ENCODE measurements at regions not wholly inside any gene's neighbourhood (a gene's known extent, or its start where the extent isn't known, plus 50 kb on each side); places are given as distances from the start of the nearest gene placed in this dataset.

DNA sequence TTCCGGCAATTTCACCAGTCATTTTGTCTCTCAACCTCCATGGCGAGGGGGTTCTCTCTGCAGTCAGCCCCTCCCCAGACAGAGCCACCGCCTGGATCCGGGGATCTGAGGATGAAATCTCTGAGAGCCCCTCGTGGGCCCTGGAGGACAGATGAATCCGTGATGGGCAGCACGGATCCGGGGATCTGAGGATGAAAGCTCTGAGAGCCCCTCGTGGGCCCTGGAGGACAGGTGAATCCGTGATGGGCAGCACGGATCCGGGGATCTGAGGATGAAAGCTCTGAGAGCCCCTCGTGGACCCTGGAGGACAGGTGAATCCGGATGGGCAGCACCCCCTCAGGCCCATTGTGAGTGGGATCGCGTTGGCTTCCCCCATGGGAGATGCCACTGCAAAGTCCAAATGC, 106.5 kb downstream of the DACT2 start:
- DNase-seq (ENCODE audit: extremely low read depth, low read depth): no peak

DNA sequence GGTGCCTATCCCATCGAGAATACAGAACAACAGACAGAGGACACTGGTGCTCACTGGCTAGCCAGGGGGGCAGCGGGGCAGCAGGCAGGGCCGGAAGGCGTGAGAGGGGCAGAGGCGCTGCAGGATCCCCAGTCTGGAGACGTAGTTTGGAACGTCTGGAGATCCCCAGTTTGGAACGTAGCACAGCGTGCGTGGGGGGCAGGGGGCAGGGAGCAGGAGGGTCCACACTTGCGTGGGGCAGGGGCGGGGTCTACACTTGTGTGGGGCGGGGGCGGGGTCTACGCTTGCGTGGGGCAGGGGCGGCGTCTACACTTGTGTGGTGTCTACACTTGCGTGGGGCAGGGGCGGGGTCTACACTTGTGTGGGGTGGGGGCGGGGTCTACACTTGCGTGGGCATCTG, 107.2 kb downstream of the DACT2 start:
- DNase-seq (ENCODE audit: extremely low read depth, low read depth): no peak

DNA sequence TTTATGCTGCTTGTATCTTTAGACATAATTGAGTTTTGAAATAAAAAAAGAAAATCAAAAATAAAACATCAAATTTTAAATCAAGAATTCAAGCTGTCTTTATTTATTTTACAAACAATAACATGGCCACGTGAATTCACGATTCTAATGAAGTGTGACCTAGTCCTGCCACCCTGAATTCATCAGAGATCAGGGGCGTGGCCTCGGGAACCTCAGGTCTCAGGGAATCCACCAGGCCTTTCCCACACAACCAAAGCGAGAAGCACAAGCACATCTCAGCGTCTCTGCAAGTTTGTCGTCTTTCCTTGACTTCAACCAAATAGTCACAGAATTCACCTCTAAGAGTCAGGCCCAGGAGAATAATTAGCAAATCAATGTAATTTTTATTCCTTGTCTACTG, 107.9 kb downstream of the DACT2 start:
- DNase-seq (ENCODE audit: extremely low read depth, low read depth): no peak

DNA sequence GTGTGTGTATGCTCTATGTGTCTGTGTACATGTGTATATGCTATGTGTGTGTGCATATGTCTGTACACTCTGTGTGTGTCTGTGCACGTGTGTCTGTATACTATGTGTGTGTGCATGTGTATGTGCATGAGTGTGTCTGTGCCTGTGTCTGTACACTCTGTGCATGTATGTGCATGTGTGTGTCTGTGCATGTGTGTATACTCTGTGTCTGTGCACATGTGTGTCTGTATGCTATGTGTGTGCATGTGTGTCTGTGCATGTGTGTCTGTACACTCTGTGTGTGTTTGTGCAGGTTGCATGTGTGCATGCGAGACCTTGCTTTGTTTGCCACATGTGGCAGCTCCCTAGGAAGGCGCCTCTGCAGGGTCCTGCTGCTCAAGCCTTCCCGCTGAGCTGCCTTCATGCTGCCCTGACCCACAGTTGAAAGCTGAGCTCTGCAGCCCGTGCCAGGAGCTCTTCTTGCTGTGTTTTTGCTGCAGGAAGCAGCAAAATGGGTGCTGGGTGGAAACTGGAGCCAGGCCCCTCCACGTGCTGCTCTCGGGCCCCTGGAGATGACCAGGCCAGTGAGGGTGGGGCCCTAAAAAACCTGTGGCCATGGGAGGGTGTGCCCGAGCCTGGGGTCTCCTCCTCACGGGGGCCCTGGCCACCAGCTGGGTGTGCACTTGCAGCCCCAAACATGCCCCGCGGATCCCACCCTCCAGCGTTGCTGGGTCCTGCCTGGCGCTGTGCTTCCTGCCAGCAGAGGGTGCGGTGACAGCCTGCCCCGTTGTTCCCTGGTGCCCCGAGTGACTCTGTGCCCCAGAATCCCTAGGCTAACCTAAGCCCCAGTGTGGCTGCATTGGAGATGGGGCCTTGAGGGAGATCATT, 109.1 kb downstream of the DACT2 start:
- no peak for DNase-seq (ENCODE audit: extremely low read depth, low read depth)

DNA sequence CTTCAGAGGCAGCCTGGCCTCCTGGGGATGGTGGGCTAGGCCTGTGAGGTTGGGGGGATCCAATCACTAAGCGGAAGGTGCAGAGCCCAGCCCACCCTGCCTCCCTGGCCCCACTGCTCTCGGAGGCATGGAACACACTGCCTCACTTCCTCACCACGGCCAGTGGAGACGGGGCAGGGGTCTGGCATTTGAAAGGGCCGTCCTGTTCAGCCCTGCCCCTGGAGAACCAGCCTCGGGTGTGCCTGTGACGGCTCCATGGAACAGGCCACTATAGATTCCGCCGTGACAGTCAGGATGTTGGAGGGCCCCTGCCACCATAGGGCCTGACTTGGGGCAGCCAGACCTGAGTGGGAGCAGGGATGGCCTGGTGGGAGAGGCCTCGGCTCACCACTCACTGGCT, 110.2 kb downstream of the DACT2 start:
- no peak for DNase-seq (ENCODE audit: extremely low read depth, low read depth)

DNA sequence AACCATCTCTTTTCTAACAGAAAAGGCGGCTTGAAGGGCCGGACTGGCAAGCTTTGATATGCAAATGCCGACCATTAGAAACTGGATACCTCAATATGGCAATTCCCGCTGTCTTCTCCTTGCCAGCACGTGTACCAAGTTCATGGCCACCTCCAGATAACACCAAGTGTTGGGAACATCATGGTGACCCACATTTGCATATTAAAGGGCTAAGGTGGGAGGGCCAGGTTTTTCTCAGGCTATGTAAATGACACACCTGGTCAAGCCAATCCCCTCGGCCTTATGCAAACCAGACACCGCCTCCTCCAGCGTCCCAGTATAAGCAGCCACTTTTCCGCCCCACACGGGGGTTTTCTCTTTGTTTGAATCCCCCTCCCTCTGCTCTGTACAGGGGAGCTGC, 110.7 kb downstream of the DACT2 start:
- DNase-seq (ENCODE audit: extremely low read depth, low read depth): no peak

DNA sequence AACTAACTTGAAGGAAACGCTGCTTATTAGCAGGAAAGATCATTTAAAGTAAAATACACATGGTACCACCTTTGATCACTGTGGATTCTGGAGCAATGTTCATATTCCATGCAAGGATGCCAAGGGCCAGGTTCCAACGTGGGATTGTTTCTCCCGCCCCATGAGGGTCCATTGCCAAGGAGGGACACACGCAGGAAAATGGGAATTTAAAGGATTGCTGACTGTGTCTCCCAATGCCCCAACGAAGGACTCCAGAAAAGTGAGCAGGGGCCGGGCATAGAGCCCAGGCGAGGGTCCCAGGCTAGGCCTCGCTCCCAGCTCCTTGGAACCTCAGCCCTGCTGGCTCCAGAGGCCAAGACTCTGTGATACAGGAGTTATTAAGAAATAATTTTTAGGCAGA, 111.2 kb downstream of the DACT2 start:
- DNase-seq (ENCODE audit: extremely low read depth, low read depth): no peak

DNA sequence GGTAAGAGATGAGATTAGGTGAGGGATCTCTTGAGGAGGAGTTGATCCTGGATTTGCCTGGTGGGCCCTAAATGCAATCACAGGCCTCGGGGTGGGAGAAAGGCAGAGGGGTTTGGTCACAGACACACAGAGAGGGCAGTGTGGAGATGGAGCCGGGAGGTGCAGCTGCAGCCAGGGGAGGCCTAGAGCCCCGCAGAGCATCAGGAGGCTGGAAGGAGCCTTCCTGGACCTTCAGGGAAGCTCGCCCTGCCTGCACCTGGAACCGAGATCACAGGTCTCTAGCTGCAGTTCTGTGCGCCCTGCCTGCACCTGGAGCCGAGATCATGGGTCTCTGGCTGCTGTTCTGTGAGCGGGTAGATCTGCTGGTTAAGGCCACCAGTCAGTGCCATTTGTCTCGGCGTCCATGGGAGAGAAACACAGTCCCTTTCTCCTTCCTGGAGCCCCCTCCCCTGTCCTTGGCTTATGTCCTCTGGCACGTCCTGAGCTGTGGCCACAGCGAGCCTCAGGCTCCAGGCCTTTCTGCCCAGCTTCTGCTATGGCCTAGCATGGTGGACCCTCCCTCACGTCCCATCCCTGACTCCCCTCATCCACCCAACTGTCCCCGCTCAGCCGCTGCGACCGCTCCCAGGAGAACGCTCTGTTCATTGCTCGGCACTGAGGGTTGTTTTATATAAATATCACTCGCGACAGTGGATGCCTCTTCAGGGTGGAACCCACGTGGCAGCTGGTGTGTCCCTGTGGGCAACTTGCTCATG, 112.0 kb downstream of the DACT2 start:
- DNase-seq (ENCODE audit: extremely low read depth, low read depth): no peak

DNA sequence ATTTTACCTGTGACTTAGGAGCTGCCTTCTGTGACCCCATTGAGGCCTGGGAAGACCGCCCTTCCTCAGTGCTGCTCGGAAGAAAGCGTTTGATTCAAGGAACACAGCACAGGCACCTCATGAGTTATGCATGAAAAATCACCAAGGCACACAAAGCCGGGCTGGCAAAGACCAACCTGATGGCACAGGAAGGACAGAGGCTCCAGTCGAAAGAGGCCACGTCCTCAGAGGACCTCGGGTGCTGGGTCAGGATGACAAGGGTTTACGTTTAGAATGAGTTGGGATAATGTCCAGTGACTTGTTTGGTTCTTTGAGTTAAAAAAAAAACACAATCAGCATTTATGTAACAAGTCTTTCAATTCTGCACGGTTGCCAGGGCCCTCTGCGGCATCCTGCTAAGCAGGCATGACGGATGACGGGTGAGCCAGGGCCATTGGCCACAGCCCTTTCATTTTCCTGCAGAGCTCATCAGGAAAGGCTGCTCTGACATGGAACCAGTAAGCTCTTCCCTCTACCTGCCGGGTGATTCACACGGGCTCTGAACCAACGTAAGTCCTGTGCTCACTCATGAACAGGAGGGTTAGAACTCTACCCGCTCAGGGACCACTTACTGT, 112.8 kb downstream of the DACT2 start:
- no peak for DNase-seq (ENCODE audit: extremely low read depth, low read depth)

DNA sequence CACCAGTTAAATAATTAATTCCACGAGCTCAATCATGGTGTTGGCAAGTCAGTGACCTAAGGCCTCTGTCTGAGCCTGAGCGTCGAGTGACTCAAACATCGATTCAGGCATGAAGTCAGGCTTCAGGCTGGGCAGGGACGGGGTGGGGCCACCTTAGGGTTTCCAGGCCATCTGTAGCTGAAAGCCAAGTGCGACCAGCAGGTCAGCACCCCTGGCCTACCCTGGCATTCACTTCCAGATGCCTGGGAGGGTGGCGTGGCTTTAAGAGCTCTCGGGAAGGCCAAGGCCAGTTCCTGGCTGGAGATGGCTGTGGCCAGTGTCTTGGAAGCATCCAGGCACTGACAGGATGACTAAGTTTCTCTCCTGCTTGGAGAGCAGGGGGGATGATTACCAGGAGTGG, 113.4 kb downstream of the DACT2 start:
- DNase-seq (ENCODE audit: extremely low read depth, low read depth): no peak

DNA sequence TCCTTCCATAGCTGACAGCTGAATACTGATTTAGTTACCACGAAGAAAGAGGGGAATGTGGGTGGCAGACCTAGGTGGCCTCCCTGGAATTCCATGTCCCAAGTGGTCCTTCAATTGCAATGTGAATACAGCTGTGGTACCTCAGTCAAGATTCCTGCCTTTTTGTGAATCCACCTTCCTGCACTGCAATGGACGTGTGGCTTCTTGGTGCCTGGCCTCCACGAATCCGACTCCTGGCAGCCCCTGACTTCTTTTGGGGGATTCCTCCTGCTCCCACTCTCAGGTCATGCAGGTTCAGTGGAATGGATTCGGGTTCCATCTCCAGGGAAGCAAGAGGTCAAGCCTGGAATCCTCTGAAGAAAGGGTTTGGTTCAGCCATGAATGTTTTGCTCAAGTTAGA, 117.8 kb downstream of the DACT2 start:
- no peak for DNase-seq (ENCODE audit: extremely low read depth, low read depth)

DNA sequence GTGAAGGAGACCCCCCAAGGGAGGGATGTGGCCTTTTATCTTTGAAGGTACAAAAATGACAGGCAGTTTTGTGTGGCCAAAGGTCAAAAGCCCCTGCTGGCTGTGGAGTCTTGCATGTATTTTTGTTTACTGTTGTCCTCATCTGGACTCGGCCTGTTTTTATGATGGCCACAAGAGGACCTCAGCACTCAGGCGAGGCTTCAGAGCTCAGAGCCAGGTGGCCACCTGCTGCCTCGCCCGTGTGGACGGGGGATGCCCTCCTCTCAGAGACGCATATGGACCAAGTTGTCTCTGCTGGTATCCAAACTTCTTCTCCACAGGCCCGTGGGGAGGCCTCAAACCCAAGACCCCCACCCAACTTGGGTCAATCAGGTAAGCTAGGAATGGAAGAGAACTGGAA, 118.2 kb downstream of the DACT2 start:
- no peak for DNase-seq (ENCODE audit: extremely low read depth, low read depth)

DNA sequence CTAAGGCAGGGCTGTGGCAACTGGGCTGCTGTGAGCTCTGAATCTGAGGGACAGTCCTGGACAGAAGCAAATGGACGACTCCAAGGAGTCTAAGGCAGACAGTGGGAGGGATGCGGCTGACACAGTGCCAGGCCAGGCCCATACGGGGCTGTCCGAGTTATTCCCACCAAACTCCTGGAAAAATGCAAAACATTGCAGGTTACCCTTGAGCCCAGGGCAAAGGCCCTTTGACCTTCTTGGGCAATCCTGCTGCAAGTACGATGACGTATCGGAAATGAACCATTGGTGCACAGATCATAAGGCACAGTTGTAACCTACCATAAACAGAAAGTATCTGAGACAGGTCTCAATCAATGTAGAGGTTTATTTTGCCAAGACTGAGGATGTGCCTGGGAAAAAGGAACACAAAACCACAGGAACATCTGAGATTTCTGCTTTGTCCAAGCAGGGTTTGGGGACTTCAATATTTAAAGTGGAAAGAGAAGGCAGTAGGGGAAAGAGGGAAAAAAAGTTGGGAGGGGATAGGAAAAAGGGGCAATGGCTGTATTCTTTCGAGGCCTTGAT, 118.9 kb downstream of the DACT2 start:
- no peak for DNase-seq (ENCODE audit: extremely low read depth, low read depth)

DNA sequence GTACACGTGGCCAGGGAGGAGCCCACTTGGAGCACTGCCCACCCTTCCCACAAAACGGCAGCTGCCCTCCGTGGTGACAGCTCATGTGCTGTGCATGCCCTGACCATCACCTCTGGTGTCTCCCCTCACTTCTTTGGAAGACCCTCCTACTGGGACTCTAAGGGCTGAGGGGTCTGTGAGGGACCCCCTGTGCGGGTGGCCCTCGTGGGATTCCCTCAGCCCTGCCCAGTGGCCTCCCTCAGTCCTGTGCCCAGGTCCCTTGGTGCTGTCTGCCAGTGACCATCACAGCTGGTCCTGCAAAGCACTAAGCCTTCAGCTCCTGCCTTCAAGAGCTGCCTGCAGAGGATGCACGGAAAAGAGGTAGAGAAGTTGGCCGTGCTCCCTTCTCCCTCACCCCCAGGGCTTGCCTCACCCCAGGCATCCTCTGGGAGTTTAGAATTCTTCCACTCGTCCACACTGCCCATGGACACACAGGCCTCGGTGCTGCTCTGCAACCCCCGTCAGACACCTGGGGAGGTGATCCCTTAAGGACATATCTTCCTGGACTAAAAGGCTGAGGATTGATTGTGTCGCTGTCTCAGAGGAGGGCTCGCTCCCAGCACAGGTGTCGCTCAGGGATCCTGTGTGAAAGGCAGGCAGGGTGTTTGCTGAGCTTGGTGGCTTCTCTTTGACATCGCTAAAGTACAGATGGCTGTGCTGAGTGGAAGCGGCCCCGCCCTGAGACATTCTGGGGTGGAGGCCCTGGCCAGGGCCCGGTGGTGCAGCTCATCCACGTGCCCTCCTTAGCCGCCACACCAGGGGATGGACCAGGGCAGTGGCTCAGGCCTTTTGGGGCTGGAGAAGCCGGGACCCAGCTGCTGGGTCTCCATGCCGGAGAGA, 119.5 kb upstream of the FRMD1 start:
- no peak for DNase-seq (ENCODE audit: extremely low read depth, low read depth)

DNA sequence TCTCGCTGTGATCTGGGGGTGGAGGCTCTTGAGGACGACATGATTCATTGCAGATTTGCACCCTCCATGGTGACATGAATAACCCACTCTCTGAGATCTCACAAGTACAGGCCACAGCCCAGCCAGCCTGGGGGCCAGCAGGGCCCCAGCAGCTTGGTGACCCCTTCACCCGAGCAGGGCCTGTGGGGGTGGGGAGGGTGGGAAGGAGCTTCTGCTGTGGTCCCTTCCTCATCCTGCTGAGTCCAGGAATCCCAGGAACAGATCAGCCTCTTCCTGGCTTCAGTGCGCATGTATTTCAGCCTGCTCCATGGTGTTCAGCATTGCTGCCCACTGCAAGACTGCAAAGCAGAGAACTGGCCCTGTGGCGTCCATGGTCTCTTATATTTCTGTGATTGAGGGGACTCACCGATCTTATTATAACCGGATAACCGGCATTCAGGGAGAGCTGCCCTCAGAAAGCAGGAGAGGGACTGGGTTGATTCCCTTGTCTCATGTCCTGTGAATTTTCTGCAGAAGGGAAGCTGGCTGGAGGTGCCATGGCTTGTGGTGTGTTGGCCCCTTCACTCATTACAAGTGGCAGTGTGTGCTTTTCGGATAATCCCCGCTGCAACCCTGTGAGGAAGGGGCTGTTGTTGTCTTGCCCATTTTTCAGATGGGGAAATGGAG, 118.8 kb upstream of the FRMD1 start:
- DNase-seq (ENCODE audit: extremely low read depth, low read depth): no peak

DNA sequence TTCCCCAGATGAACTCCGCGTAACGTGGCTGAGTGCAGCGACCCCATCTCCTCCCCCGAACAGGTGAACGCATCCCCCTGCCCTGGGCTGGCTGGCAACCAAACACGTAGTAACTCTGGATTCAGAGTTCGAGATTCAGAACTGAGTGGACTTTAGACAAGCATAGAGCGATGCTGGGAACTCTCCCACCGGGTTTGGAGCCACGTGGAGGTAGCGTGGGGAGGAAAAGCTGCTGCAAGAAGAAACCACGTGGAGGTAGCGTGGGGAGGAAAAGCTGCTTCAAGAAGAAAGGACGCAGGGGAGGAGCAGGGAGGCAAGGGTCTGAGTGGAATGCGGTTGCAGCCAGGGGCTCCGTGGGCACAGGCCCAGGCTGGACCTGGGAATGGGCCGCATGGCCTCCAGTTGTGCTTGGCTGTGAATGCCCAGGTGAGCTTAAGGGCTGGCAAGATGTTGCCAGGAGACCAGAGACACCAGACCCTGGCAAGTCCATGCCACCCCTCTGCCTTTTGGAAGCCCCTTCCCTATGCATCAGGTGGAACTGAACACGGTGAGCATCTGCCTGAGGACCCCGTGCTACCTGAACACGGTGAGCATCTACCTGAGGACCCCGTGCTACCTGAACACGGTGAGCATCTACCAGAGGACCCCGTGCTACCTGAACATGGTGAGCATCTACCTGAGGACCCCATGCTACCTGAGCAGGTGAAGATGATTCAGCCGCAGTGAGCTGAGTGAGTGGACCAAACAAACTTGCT, 118.0 kb upstream of the FRMD1 start:
- DNase-seq (ENCODE audit: extremely low read depth, low read depth): no peak

DNA sequence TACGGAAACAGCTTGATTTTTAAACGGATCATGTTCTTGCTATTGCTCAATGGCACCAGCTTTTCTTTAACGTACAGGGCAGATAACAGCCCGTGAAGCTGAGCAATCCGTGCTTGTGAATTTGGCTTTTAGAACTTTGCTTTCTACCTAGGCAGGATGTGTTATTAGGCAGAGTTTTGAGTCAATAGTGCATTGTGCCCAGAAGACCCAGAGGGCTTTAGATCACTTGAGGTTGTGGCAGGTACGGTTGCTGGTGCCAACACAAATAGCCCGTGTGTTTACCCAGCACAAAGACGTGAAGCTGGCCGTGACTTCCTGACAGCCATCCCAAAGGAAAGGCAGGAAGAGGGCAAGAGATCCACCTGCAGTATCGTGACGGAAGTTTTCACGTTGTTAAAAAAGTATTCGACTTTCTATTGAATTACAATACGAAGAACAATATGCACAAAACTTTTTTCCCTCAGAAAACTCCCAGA, 117.4 kb upstream of the FRMD1 start:
- no peak for DNase-seq (ENCODE audit: extremely low read depth, low read depth)

DNA sequence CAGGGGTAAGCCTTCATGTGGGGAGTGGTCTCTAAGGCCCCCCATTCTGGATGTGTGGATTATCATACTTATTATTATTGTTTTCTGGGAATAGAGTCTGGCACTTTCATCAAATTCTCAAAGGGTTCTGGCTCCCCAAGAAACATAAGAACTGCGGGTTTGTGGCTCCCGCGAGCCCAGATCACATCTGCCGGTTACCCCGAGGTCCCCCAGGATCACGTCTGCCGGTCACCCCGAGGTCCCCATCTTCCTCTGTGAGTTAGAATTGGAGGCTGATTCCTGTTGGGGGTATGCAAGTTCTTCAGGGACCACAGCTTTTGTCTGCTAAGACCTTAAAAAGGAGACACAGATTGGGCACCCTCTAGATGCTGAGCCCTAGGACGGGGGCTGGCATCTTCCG, 116.7 kb upstream of the FRMD1 start:
- no peak for DNase-seq (ENCODE audit: extremely low read depth, low read depth)

Data from NCI-H460 (cell line).